ENCODE measurements at regions not wholly inside any gene's neighbourhood (a gene's known extent, or its start where the extent isn't known, plus 50 kb on each side); places are given as distances from the start of the nearest gene placed in this dataset.

GRCh38 chr13:109422161-109422560, 364.2 kb downstream of the IRS2 start:
- no peak for ATAC-seq
- H3K36me3 Mint-ChIP-seq, result no peaks in the 10 kb centered on the region
- no peaks in the 10 kb centered on the region for H3K27me3 Mint-ChIP-seq (ENCODE audit: low read depth)
- POLR2A ChIA-PET, result no interaction called here
- TF ChIP-seq NFYB (CRISPR knock-in tag; conservative IDR thresholded peaks at IDR 0.05; ENCODE audit: low read depth) (no peak), IRF2 (CRISPR knock-in tag; IDR thresholded peaks at IDR 0.05; ENCODE audit: borderline replicate concordance, low read depth) (no peak), TCF7 (CRISPR knock-in tag; IDR thresholded peaks at IDR 0.05; ENCODE audit: low read depth) (no peak)
- no peak overlapping the region for H3K27ac Mint-ChIP-seq
- H3K9me3 Mint-ChIP-seq, result no peaks in the 10 kb centered on the region
- DNase-seq (ENCODE audit: low spot score), result no peak
- H3K4me1 Mint-ChIP-seq, result no peaks in the 10 kb centered on the region; the same call in 1 of the 2 replicates
- CTCF ChIA-PET, result interaction anchor here (0.6 kb wide), 1 partner anchor 287 kb away, joined by 3 read pairs; no protein-coding TSS in a partner anchor
- H3K4me3 Mint-ChIP-seq, result no peak overlapping the region

GRCh38 chr13:109419896-109420295, 366.5 kb downstream of the IRS2 start:
- DNase-seq (ENCODE audit: low spot score) (no peak), ATAC-seq (no peak)
- no peaks in the 10 kb centered on the region for H3K27me3 Mint-ChIP-seq (ENCODE audit: low read depth)
- peaks cover 2% of the 10 kb centered on the region; the same call in 1 of the 2 replicates for H3K4me1 Mint-ChIP-seq
- no peak for TF ChIP-seq GABPB1 (CRISPR knock-in tag; IDR thresholded peaks at IDR 0.05)
- no peak for TF ChIP-seq FOXP4 (CRISPR knock-in tag; IDR thresholded peaks at IDR 0.05)
- no peak for TF ChIP-seq TCF7 (CRISPR knock-in tag; IDR thresholded peaks at IDR 0.05; ENCODE audit: low read depth)
- TF ChIP-seq GTF2I (CRISPR knock-in tag; conservative IDR thresholded peaks at IDR 0.05), result no peak
- no peak for TF ChIP-seq IRF2 (CRISPR knock-in tag; IDR thresholded peaks at IDR 0.05; ENCODE audit: borderline replicate concordance, low read depth)
- no peak for TF ChIP-seq E2F1 (CRISPR knock-in tag; IDR thresholded peaks at IDR 0.05)
- no peak for TF ChIP-seq RELA (CRISPR knock-in tag; IDR thresholded peaks at IDR 0.05; ENCODE audit: borderline replicate concordance)
- no peak for TF ChIP-seq USF2 (CRISPR knock-in tag; IDR thresholded peaks at IDR 0.05)
- no peak for TF ChIP-seq SP1 (CRISPR knock-in tag; conservative IDR thresholded peaks at IDR 0.05)
- TF ChIP-seq ARID4B (CRISPR knock-in tag; IDR thresholded peaks at IDR 0.05; ENCODE audit: borderline replicate concordance), result no peak
- TF ChIP-seq ZNF138 (CRISPR knock-in tag; conservative IDR thresholded peaks at IDR 0.05), result no peak
- no peak for TF ChIP-seq OVOL2 (CRISPR knock-in tag; IDR thresholded peaks at IDR 0.05; ENCODE audit: borderline replicate concordance)
- no peak for TF ChIP-seq EMX1 (CRISPR knock-in tag; IDR thresholded peaks at IDR 0.05)
- no peak for TF ChIP-seq MYBL2 (CRISPR knock-in tag; IDR thresholded peaks at IDR 0.05)
- no peak for TF ChIP-seq ZNF232 (CRISPR knock-in tag; IDR thresholded peaks at IDR 0.05)
- TF ChIP-seq ZNF423 (CRISPR knock-in tag; IDR thresholded peaks at IDR 0.05), result no peak
- TF ChIP-seq ATF2 (CRISPR knock-in tag; IDR thresholded peaks at IDR 0.05; ENCODE audit: borderline replicate concordance, low read depth), result no peak
- TF ChIP-seq ZNF396 (CRISPR knock-in tag; IDR thresholded peaks at IDR 0.05; ENCODE audit: borderline replicate concordance), result no peak
- no peak for TF ChIP-seq TP53 (CRISPR knock-in tag; IDR thresholded peaks at IDR 0.05)
- TF ChIP-seq STAT6 (CRISPR knock-in tag; conservative IDR thresholded peaks at IDR 0.05; ENCODE audit: low read depth), result no peak
- ChIA-PET POLR2A (no interaction called here), CTCF (no interaction called here)
- H3K4me3 Mint-ChIP-seq, result no peak overlapping the region
- H3K9me3 Mint-ChIP-seq, result no peaks in the 10 kb centered on the region
- H3K36me3 Mint-ChIP-seq, result no peaks in the 10 kb centered on the region
- no peak overlapping the region for H3K27ac Mint-ChIP-seq
